GM18951 (cell line): ENCODE measurements at regions not wholly inside any gene's neighbourhood (a gene's known extent, or its start where the extent isn't known, plus 50 kb on each side); places are given as distances from the start of the nearest gene placed in this dataset.

Experiments used
- POLR2A ChIP-seq: IDR thresholded peaks from 4 replicates; pipeline ENCODE4 v1.6.1; 2011; ENCODE audit warnings: mild to moderate bottlenecking; ENCODE audit not compliant: insufficient read length, insufficient read depth; ENCODE audit errors: extremely low read depth
- in situ Hi-C: fragments of 300-500 bp; cut with MboI; formaldehyde crosslinking; loops from one replicate; pipeline ENCODE4 v1.12.0; 2022; ENCODE audit warnings: low sequenced_read_pairs, mixed read lengths, inconsistent platforms; ENCODE audit not compliant: unreplicated experiment

DNA sequence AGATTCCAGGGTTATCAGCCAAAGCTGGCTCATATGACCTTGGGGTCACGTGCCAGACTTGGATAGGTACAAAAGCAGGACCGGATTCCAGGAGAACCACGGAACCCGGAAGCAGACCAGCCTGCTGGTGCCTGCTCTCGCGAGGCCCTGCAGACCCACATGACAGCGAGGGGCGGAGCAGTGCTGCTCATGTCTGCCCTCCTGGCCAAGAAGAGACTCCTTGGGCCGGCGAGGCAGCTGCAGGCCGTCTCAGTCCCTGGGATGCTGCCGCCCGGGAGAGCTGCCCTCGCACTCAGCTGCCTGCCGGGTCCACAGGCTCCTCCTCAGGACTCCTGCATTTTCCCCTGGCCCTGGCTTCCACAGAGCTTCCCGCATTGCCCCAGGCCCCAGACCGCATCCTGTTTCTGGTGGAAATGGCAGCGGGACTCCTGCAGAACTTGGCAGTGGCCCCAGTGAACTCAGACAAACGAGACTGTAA is 739.5 kb downstream of the SOCS6 start:
- in situ Hi-C loops, result no loop called here
- TF ChIP-seq POLR2A, result no peak

DNA sequence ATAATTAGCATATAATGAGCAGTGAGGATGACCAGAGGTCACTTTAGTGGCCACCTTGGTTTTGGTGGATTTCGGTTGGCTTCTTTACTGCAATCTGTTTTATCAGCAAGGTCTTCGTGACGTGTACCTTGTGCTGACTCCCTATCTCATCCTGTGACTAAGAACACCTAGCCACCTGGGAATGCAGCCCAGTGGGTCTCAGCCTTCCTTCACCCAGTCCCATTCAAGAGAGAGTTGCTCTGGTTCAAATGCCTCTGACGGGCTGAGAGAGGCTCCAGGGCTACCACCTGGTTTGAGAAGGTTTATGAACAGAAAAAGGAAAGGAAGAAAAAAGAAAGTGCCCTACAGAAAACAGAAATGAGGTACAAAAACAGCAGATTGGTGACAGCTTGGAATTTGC is 738.7 kb downstream of the SOCS6 start:
- in situ Hi-C loops, result no loop called here
- no peak for TF ChIP-seq POLR2A

DNA sequence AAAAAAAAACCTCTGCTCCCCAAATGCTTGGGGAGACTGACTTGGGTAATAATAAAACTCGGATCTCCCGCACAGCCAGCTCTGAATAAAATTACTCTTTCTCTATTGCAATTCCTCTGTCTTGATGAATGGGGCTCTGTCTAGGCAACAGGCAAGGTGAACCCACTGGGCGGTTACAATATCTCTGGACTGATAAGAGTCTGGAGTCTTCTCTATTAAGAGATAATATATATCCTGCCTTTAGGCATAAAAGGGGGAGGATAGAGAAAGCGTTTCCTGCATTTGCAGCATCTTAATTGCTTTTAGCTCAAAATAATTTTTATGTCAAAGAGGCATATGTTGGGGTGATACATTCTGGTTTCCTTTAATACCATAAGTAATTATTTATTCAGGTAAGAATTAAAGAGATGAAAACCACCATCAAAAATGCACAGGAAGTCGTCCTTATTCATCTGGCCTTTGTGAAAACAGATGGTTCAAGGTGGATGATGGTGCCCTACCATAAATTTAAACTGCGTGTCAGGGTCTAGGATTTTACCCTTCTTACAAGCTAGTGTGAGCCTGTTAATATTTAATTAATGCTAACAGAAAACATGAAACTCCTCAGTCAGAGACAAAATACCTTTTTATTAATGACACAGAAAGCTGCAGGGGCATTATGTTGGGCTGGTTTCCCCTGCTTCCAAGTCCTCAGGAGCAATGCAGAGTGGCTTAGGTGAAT is 736.8 kb downstream of the SOCS6 start:
- in situ Hi-C loops, result no loop called here
- TF ChIP-seq POLR2A, result no peak

DNA sequence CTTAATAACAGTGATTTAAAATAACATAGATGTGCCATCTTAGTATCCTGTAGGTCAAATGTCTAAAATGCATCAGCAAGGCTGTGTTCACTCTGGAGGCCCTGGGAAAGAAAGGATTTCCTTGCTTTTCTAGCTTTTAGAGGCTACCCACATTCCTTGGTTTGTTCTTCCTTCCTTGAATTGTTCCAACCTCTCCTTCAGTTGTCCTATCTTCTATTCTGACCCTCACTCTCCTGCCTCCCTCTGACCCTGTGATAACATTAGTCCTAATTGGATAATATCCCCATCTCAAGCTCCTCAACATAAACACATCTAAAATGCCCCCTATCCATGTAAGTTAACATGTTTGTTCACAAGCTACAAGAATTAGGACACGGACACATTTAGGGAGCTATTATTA is 733.5 kb downstream of the SOCS6 start:
- TF ChIP-seq POLR2A, result no peak
- in situ Hi-C loops, result no loop called here

DNA sequence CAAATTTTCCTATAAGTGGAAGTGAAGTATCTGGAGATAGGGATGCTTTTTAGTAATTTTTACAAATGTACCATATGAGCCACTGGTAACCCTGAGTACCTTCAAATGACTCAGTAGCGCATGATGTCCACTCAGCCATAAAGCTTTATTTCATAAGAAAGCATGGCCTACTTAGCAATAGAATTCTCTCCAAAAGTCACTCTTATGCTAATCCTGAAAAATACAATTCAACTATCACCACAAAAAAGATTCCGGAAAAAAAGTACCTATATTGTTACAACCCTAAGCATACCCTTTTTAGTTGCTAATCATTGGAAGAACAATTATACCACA is 732.2 kb downstream of the SOCS6 start:
- no peak for TF ChIP-seq POLR2A
- in situ Hi-C loops, result no loop called here

DNA sequence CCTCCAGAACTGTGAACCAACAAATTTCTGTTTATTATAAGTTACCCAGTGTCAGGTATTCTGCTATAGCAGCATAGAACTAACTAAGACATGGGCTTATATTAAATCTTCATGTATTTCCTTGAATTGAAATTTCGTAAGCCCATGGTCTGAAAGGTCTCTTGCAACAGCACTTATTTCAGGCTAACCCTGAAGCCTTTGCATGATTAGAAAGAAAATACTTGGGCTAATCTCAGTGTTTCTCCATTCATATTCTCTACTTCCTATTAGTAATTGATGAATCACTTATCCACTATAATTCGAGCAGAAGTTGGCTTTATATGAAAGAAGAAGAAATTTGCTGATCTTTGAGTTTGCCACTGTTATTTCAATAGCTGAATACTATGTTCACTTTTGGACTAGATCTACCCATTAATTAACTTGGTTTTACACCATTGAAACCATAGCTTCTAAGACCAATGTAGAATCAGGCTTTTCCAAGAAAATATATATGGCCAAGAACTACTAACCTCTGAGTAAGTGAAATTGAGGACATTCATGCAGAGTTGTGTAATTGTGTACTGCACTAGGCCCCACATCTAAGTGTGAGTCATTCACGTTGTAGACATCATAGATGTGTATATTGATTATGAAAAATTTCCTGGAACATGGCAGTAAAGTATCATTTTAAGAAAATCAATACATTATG is 731.6 kb downstream of the SOCS6 start:
- TF ChIP-seq POLR2A, result no peak
- in situ Hi-C loops, result no loop called here

DNA sequence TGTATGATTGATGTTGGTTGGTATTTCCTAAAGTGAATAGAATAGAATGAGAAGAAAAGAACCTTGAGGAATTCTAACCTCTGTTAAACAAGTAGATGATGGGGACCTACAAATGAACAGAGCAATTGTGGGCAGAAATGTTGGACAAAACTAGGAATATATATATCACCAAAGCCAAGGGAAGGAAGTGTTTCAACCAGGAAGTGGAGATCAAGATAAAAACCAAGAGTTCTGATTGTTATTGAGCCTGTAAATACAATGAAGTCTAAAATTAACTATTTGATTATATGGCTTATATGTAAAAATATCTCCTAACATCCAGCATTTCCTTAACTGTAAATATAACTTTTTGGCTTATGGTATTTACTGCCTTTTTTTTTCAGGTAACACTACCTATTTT is 730.0 kb downstream of the SOCS6 start:
- TF ChIP-seq POLR2A, result no peak
- in situ Hi-C loops, result no loop called here

DNA sequence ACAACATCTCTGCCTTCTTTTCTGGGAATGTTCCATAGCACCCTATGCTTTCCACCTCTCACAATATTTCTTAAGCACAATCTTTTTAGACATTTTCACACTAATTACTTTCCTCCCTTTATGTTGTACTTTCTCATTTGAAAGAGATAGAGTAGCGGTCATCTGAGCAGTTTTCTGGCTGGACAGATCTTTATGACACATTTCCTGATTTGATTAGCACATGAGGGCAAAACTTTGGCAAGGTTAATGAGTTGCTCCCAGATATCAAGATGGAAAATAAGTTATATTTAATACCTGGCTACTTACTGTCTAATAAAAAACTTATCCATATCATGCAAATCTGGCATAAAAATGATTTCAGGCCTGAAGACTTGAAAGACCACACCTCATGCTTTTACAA is 723.9 kb downstream of the SOCS6 start:
- in situ Hi-C loops, result no loop called here
- no peak for TF ChIP-seq POLR2A

DNA sequence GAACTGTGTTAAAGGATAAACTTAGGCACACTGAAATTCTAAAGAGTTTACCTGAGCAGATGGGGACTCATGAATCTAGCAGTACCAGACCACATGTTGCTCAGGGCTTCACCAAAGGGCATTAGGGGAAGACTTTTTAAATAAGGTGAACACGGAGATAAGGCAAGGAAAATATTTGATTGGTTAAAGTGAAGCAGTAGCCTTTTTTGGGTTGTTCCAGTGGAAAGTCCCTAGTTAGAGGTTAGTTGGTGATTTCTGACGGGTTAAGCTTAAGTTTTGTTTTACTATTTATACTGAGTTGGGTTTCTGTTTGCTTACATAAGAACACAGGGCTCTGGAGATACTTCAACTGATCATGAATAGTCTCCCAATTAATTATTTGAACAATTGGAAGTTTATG is 722.5 kb downstream of the SOCS6 start:
- no peak for TF ChIP-seq POLR2A
- in situ Hi-C loops, result no loop called here

DNA sequence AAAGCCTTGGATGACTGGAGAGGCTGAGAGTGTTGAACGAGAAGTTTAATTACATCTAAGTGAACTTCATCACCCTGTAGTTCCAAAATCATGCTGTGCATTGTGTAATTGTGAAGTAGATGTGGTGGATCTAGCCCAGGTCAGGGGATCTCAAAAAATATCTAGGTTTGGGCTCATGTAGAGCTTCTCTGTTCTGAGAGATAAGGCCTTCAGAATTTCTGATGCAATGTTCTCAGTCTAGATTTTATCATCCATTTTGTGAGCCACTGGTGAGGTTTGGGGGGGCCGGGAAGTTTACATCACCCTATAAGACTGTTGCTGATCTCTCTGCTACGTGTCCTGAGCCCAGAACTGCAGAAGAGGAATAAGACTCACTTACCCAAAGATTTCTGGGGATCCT is 719.4 kb downstream of the SOCS6 start:
- no peak for TF ChIP-seq POLR2A

DNA sequence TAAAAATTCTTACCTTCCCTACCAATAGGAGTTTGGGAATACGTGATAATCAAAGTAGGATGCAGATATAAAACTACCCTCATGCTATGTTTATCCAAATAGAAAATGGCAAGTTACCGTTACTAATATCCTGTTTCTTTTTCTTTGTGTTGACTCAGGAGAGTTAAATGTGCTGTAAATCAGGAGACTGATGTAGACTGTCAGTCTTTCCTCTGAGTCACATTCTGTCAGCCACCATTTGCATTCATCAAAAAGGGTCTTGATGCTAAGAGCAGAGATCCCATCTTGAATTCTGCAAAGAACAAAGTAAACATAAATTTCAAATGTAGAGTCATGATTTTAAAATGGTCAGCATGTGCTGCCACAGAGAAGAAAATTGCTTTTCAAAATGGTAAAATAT is 712.8 kb downstream of the SOCS6 start:
- in situ Hi-C loops, result no loop called here
- no peak for TF ChIP-seq POLR2A

More for the DNA sequence above, 719.4 kb downstream of the SOCS6 start:
- in situ Hi-C loops, result no loop called here

DNA sequence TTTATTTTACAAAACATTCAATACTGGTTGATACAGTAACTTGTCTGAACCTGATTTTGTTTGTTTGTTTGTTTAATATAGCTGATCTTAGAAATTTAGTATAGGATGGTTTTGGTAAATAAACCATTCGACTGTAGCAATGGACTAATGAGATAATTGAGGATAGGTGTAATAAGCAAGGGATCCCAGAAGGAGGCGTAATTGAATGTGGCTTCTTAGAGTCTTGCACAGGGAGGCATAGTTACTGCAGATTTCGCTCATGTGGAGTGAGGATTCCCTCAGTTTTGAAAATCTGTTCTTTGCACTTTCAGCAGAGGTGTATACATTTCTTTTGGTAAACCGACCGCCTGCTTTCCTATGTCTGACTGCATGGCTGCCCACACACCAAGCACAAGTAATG is 709.6 kb downstream of the SOCS6 start:
- TF ChIP-seq POLR2A, result no peak
- in situ Hi-C loops, result no loop called here

DNA sequence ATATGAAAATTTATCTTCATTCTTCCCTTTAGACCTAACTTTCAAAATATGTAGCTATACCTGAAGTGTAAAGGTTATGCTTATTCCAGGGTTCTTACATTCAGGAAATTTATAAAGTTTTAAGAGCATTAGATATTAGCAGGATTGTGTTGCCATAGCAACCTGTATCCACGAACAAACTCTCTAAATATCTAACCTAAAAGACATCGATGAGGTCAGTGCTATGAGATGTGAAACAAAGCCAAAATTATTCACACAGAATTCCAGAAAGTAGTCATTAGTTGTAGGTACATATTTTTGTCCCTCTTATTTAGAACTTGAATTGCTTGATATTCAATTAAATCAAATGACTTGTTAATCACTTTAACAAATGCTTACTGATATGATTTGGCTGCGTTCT is 705.3 kb downstream of the SOCS6 start:
- no peak for TF ChIP-seq POLR2A
- in situ Hi-C loops, result no loop called here

DNA sequence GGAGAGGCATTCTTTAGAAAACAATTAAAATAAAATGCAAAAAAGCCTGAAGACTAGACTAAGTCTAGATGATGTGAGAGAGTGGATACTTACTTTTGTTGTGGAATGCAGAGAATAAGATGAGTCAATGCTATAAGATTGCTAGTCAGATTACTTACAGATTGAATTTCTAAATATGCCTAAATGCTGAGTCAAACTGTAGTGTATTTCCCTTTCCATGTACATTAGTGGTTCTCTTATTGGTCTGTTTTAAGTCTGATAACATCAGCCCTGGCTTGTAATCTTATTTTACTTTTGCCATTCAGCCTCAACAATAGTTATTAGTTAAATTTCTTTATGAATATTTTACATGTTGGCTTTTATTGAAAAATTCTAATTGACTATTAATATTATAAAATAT is 702.7 kb downstream of the SOCS6 start:
- no peak for TF ChIP-seq POLR2A
- in situ Hi-C loops, result no loop called here

DNA sequence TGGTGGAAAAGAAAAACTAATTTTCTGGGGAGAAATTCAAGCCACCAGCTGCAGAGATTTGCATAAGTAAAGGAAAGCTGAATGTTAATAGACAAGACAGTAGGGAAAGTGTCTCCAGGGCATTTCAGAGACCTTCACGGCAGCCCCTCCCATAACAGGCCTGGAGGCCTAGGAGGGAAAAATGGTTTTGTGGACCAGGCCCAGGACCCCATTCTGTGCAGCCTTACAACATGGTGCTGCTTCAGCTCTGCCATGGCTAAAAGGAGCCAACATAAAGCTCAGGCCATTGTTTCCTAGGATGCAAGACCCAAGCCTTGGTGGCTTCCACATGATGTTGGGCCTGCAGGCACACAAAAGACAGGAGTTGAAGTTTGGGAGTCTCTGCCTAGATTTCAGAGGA is 697.1 kb downstream of the SOCS6 start:
- in situ Hi-C loops, result no loop called here
- TF ChIP-seq POLR2A, result no peak

DNA sequence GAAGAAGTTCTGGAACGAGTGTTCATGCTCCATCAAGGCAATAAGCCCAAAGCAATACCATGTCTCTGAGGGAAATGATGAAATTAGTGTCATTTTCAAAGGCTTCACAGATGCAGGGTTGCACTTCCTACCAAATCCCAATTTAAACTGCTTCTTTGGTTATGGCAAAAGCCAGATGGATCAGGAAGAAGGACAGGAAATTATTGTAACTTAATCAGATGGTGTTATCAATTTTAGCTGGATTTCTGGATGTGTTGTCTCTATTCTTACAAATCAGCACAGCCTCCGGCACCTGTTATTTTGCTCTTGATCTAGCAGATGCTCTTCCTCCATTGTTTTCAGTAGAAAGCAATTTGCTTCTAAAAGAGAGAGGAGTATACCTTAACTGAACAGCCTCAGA is 693.4 kb downstream of the SOCS6 start:
- in situ Hi-C loops, result no loop called here
- no peak for TF ChIP-seq POLR2A
